Esophagus (tissue), 2 donors: ENCODE measurements at regions not wholly inside any gene's neighbourhood (a gene's known extent, or its start where the extent isn't known, plus 50 kb on each side); places are given as distances from the start of the nearest gene placed in this dataset.
A peak's percentile ranks its signal among the peaks of the same experiment; 100 is the strongest.

Experiments used
- H3K27ac ChIP-seq, 2 donors: one replicate each; pipeline ENCODE4 v1.5.1; 2013; ENCODE audit warnings: low read depth in 2 of 2, mild to moderate bottlenecking in 2 of 2, inconsistent platforms in 1 of 2, low read length in 1 of 2, moderate library complexity in 1 of 2
- H3K27me3 ChIP-seq, 2 donors: one replicate each; pipeline ENCODE4 v1.6.1; 2013; ENCODE audit warnings: low read length in 2 of 2, control low read depth in 1 of 2, mild to moderate bottlenecking in 1 of 2; ENCODE audit not compliant: insufficient read depth in 2 of 2, control insufficient read depth in 1 of 2
- H3K36me3 ChIP-seq, 2 donors: one replicate each; pipeline ENCODE4 v1.6.1; 2013; ENCODE audit warnings: low read length in 1 of 2; ENCODE audit not compliant: control insufficient read depth in 2 of 2, insufficient read depth in 2 of 2
- H3K4me1 ChIP-seq, 2 donors: one replicate each; pipeline ENCODE4 v1.6.1; 2013; ENCODE audit warnings: low read length in 1 of 2; ENCODE audit not compliant: control insufficient read depth in 2 of 2, insufficient read depth in 2 of 2
- H3K4me3 ChIP-seq, 2 donors: one replicate each; pipeline ENCODE4 v1.5.1; 2013; ENCODE audit warnings: low read length in 2 of 2, mild to moderate bottlenecking in 2 of 2, low read depth in 1 of 2, moderate library complexity in 1 of 2
- H3K9me3 ChIP-seq, 2 donors: one replicate each; pipeline ENCODE4 v1.6.1; 2013; ENCODE audit warnings: mild to moderate bottlenecking in 2 of 2, low read depth in 1 of 2, low read length in 1 of 2, moderate library complexity in 1 of 2; ENCODE audit not compliant: control insufficient read depth in 2 of 2, insufficient read depth in 1 of 2
- WGBS, 2 donors: extraction: QIAGEN DNeasy Blood & Tissue Kit; methylation state at CpG; one replicate each; pipeline ENCODE4 v1.1.7; 2013; 5-methylcytosine and 5-hydroxymethylcytosine counted together
- donor health status: healthy with polysubstance abuse.
- donor health status: Bipolar disorder and iron deficiency.

DNA sequence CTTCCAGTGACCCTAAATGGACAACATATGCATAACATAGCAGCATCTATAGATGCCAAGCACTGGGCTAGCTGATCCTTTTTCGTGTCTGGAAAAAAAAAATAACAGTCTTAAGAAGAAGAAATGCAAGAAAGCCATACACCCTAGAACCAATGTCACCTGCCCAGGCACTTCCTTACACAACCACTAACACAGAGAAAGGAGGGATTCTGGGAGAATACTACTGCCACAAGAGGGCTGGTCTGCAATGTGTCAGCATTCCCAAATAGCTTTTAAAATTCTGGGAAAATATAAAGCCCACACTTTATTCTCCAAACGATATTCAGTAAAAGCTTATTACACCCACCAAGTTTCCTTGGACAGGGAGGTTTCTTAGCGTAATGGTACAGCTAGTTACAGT, 271.2 kb downstream of the TBL1XR1 start:
- Histone ChIP-seq H3K9me3 (no peaks in the 10 kb centered on the region), H3K27ac (no peak overlapping the region), H3K27me3 (no peaks in the 10 kb centered on the region), H3K4me1 (no peaks in the 10 kb centered on the region), H3K36me3 (no peaks in the 10 kb centered on the region), H3K4me3 (no peak overlapping the region)
- WGBS, 2 donors: 77 to 80% methylated on average over 3 of the region's 3 CpGs

DNA sequence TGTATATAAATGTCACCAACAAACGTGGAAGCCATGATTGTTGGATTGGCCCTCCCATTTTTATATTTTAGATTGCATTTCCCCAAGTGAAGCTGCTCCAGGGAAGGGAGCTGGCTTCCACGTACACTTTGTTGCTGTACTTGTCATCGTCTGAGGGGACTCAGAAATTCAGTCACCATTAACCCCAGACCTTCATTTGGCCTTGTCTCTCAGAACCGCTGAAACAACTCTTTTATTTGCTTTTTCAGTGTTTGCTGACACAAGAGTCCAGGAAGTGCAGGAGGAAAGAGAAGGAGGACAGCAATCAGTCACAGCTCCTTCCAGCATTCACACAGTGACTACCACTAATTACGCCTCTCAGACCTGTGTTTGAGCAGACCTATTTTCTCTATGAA, 276.5 kb downstream of the TBL1XR1 start:
- Histone ChIP-seq H3K9me3 (no peaks in the 10 kb centered on the region), H3K36me3 (no peaks in the 10 kb centered on the region), H3K27me3 (no peaks in the 10 kb centered on the region), H3K4me3 (no peak overlapping the region), H3K27ac (no peak overlapping the region), H3K4me1 (peaks cover 0 to 2% of the 10 kb centered on the region in 2 donors)
- WGBS, 2 donors: 47 to 58% methylated on average over 5 of the region's 5 CpGs

DNA sequence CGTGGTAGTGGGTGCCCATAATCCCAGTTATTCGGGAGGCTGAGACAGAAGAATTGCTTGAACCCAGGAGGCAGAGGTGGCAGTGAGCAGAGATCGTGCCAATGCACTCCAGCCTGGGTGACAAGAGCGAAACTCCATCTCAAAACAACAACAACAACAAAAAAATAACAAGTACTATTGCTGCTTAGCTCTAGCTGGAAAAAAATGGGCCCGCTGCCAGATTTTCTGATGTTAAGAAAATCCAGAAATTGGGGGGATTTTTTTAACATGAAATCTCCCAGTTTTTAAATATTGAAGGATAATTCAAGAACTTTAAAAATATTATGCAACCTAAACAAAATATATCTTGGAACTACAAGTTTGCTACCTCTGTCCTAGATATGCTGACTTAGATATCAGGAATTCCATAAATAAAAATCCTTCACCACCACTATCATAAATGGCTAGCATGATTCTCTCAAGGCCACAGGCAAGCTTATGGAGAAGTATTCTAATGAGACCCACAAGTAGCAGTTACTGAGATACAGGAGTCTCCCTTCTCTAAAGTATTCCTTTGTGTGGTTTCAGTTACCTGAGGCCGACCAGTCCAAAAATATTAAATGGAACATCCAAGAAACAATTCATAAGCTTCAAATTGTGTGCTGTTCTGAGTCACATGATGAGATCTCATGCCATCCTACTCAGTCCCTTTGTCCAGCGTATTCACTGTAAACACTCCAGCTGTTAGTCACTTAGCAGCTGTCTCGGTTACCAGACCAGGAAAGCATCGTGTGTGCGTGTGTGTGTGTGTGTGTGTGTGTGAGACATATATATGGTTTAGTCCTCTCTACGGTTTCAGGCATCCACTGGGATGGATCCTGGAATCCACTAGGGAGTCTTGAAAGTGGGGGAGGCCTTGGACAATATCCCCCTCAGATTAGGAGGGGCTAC, 277.2 kb downstream of the TBL1XR1 start:
- no peak overlapping the region for H3K4me3 ChIP-seq
- H3K4me1 ChIP-seq: peaks cover 0 to 2% of the 10 kb centered on the region in 2 donors
- no peak overlapping the region for H3K27ac ChIP-seq
- 73 to 78% methylated on average over 11 of the region's 11 CpGs for WGBS, 2 donors
- H3K36me3 ChIP-seq: no peaks in the 10 kb centered on the region
- no peaks in the 10 kb centered on the region for H3K27me3 ChIP-seq
- no peaks in the 10 kb centered on the region for H3K9me3 ChIP-seq

DNA sequence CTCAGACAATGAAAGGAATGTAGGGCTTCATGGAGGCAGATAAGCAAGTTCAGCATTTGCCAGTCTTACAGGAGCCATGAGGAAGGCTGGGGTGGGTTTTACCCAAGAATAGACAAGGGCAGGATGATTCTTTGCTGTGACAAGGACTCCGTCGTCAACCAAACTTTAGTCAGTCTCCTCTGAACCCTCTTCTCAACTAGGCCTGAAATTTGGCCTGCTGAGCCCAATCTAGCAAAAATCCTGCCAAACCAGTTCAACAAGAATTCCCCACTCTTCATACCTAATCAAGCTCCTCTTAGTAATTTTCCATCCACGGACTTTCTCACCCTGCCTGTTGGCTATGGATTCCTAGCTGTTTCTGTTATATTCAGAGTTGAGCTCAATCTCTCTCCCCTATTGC, 280.5 kb downstream of the TBL1XR1 start:
- 53 to 57% methylated on average over 3 of the region's 3 CpGs for WGBS, 2 donors
- no peaks in the 10 kb centered on the region for H3K36me3 ChIP-seq
- H3K27ac ChIP-seq: peak overlapping the region; percentile 14 to 81

DNA sequence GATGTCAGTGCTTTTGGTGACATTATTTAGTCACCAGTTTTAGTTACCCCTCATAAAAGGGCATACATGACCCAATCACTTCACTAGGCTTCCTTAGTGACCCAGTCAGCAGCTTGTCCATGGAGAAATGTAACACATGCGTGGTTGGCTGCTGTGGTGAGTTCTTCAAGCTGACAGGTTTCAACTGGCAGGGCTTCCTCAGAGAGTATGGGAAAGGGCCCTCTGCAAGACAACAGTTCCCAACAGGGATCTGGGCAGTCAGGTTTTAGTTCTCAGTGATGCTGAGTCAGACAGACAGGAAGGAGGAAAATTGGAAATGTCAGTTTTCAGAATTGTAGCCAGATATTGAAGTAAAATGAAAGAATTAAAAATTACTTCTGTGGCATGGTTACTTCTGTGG, 282.5 kb downstream of the TBL1XR1 start:
- 59 to 60% methylated on average over 1 of the region's 1 CpG for WGBS, 2 donors
- no peaks in the 10 kb centered on the region for H3K9me3 ChIP-seq
- peaks cover 3 to 4% of the 10 kb centered on the region in 2 donors for H3K4me1 ChIP-seq
- H3K36me3 ChIP-seq: no peaks in the 10 kb centered on the region
- H3K27ac ChIP-seq: no peak overlapping the region
- no peak overlapping the region for H3K4me3 ChIP-seq
- H3K27me3 ChIP-seq: no peaks in the 10 kb centered on the region

More for the DNA sequence above, 280.5 kb downstream of the TBL1XR1 start:
- no peak overlapping the region for H3K4me3 ChIP-seq
- no peaks in the 10 kb centered on the region for H3K9me3 ChIP-seq
- no peaks in the 10 kb centered on the region for H3K27me3 ChIP-seq
- H3K4me1 ChIP-seq: peaks cover 3 to 4% of the 10 kb centered on the region in 2 donors

DNA sequence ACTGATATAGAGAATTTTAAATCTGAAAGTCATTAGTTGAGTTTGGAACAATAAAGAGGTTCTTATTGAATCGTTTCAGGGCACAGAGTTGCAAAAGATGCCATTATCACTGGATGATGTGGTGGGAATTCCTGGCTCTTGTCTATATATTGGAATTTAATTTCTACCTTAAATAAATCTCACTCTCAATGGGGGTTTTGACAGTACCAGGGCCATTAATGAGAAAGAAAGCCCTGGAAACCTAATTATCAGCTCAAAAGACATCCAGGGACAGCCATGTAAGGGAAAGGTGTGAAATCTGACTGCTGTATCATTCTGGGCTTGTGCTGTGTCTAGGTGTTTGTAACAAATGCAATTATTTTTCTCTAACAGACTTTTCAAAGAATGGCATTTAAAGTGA, 285.7 kb downstream of the TBL1XR1 start:
- Histone ChIP-seq H3K9me3 (no peaks in the 10 kb centered on the region), H3K27ac (no peak overlapping the region), H3K4me3 (no peak overlapping the region), H3K36me3 (no peaks in the 10 kb centered on the region), H3K4me1 (peaks cover 3 to 4% of the 10 kb centered on the region in 2 donors), H3K27me3 (no peaks in the 10 kb centered on the region)
- 76 to 85% methylated on average over 1 of the region's 1 CpG for WGBS, 2 donors

DNA sequence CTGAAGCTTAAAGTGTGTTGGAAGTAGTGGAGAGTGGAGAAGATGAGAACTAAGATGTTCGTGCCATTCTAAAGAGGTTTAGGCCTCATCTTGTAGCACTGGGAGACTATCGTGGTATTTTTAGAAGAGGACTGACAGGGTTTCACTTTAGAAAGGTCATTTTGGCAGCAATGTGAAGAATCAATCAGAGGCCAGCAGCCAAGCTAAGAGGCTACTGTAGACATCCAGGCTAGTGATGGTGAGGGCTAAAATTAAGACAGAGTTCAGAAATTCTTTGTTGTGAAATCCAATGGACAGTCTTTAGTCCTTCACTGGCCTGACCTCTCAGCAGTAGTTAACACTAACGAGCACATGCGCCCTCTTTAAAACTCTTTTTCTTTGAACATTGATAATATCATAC, 288.2 kb downstream of the TBL1XR1 start:
- WGBS, 2 donors: 85 to 86% methylated on average over 4 of the region's 4 CpGs
- Histone ChIP-seq H3K4me3 (no peak overlapping the region), H3K9me3 (no peaks in the 10 kb centered on the region), H3K4me1 (peaks cover 0 to 2% of the 10 kb centered on the region in 2 donors), H3K36me3 (no peaks in the 10 kb centered on the region), H3K27ac (no peak overlapping the region), H3K27me3 (no peaks in the 10 kb centered on the region)

DNA sequence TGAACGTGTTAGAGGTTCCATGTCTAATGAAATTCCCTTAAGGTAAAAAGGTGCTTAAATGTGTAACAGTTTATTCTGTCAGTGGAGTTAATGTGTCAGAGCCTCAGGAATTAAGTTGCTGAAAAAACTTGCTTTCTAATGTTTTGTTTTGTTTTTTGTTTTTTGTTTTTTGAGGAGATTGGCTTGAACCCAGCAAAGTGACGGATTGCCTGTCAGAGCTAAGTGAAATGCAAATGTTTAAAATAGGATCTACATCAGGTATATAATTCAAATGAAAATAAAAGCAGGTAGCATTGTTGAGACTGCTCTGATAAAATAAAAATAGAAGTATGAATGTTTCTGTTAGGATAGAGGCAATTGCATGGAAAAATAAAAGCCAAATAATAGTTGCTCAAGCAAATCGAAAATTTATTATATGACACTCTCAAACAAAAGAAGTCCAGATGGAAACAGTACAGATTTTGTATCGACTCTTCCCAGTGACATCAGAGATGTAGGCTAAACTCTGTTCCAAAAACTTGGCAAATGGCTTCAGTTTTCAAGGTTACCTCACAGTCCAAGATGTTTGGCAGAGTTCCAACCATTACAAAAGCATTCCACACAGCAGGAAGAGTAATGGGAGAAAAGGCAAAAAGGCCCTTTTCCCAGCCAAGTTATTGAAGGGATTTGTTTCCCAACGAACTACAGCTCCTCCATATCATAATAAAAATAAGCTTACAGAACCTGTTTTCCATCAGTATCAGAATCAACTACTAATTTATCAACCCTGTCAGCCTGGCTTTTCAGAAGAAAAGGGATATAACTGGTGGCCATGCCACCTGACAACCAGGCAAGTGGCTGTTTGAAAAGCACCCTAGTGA, 291.0 kb downstream of the TBL1XR1 start:
- Histone ChIP-seq H3K9me3 (peaks cover 0 to 2% of the 10 kb centered on the region in 2 donors), H3K36me3 (no peaks in the 10 kb centered on the region), H3K4me1 (no peaks in the 10 kb centered on the region), H3K4me3 (no peak overlapping the region), H3K27ac (peak overlapping the region in 1 of 2 donors; percentile 18), H3K27me3 (peaks cover 0 to 2% of the 10 kb centered on the region in 2 donors)
- 20 to 26% methylated on average over 5 of the region's 5 CpGs for WGBS, 2 donors

DNA sequence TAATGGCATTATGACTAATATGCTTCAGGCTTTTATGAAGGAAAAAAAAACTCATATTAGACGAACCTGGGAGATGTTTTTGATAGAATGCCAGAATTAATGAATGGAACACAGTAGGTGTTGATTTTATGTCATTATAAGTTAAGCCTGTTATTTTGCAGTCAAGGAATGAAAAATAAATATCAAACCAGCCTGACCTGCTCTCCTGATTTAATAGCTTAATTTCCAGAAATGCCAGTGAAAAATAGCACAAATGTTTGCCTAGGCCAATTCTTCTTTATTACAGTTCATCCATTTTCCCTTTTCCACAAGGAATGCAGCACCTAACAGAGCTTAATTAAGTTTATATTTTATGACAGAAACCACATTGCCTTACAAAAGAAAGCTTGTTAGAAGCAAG, 292.0 kb downstream of the TBL1XR1 start:
- 8 to 15% methylated on average over 1 of the region's 1 CpG for WGBS, 2 donors
- H3K4me3 ChIP-seq: no peak overlapping the region
- no peaks in the 10 kb centered on the region for H3K4me1 ChIP-seq
- peaks cover 0 to 2% of the 10 kb centered on the region in 2 donors for H3K9me3 ChIP-seq
- peak overlapping the region in 1 of 2 donors; percentile 4 for H3K27ac ChIP-seq
- H3K36me3 ChIP-seq: no peaks in the 10 kb centered on the region
- peaks cover 0 to 2% of the 10 kb centered on the region in 2 donors for H3K27me3 ChIP-seq
